ENCODE measurements at regions not wholly inside any gene's neighbourhood (a gene's known extent, or its start where the extent isn't known, plus 50 kb on each side); places are given as distances from the start of the nearest gene placed in this dataset.
"Not testable (repeated sequence)": the region's sequence is repeated elsewhere in the genome, so short reads cannot be mapped to it uniquely, and the experiment has no call there.

- no peak for DNase-seq (ENCODE audit: low spot score)
These were observed 530.9 kb downstream of the PTPRU start for GRCh38 chr1:29767088-29767685.

- DNase-seq (ENCODE audit: low spot score), result no peak
These were observed 526.3 kb downstream of the PTPRU start for GRCh38 chr1:29762635-29763034.

- DNase-seq (ENCODE audit: low spot score), result no peak
These were observed 525.0 kb downstream of the PTPRU start for GRCh38 chr1:29761159-29761928.

GRCh38 chr1:29760067-29760564, 523.8 kb downstream of the PTPRU start:
- DNase-seq (ENCODE audit: low spot score), result no peak

GRCh38 chr1:29758781-29759499, 522.6 kb downstream of the PTPRU start:
- no peak for DNase-seq (ENCODE audit: low spot score)

GRCh38 chr1:29757866-29758780, 521.8 kb downstream of the PTPRU start:
- no peak for DNase-seq (ENCODE audit: low spot score)

GRCh38 chr1:29756901-29757725, 520.8 kb downstream of the PTPRU start:
- DNase-seq (ENCODE audit: low spot score), result no peak

- DNase-seq (ENCODE audit: low spot score), result no peak
These were observed 520.2 kb downstream of the PTPRU start for GRCh38 chr1:29756498-29756897.

GRCh38 chr1:29756085-29756484, 519.8 kb downstream of the PTPRU start:
- no peak for DNase-seq (ENCODE audit: low spot score)

- not testable (repeated sequence) for DNase-seq (ENCODE audit: low spot score)
These were observed 519.2 kb downstream of the PTPRU start for GRCh38 chr1:29755412-29756015.

GRCh38 chr1:29754573-29755375, 518.5 kb downstream of the PTPRU start:
- DNase-seq (ENCODE audit: low spot score), result no peak

- no peak for DNase-seq (ENCODE audit: low spot score)
These were observed 517.6 kb downstream of the PTPRU start for GRCh38 chr1:29753771-29754572.

GRCh38 chr1:29753244-29753643, 516.9 kb downstream of the PTPRU start:
- no peak for DNase-seq (ENCODE audit: low spot score)

GRCh38 chr1:29752141-29752540, 515.8 kb downstream of the PTPRU start:
- DNase-seq (ENCODE audit: low spot score), result no peak

GRCh38 chr1:29749024-29749945, 513.0 kb downstream of the PTPRU start:
- DNase-seq (ENCODE audit: low spot score), result no peak

- no peak for DNase-seq (ENCODE audit: low spot score)
These were observed 510.9 kb downstream of the PTPRU start for GRCh38 chr1:29747196-29747595.

GRCh38 chr1:29746076-29746665, 509.8 kb downstream of the PTPRU start:
- no peak for DNase-seq (ENCODE audit: low spot score)

Data from activated CD4-positive, alpha-beta T cell treated with anti-CD3 and anti-CD28 coated beads, Interleukin-2, Interleukin-4, amounts not matched to agents 100 ng/mL and 50 ng/mL, durations not matched to agents 16 hours and 8 hours (primary cell).